Non-pigmented ciliary epithelial cell (primary cell): ENCODE measurements at regions not wholly inside any gene's neighbourhood (a gene's known extent, or its start where the extent isn't known, plus 50 kb on each side); places are given as distances from the start of the nearest gene placed in this dataset.
"Not testable (repeated sequence)": the region's sequence is repeated elsewhere in the genome, so short reads cannot be mapped to it uniquely, and the experiment has no call there.

Source experiments
- DNase-seq: peaks from one replicate; pipeline ENCODE4 v3.0.0-alpha.2; 2010; ENCODE audit warnings: low read depth

GRCh38 chr10:56466005-56466404 is 104.9 kb upstream of the ZWINT start:
- DNase-seq = no peak

GRCh38 chr10:56449770-56450169 is 88.7 kb upstream of the ZWINT start:
- DNase-seq = no peak

GRCh38 chr10:56447613-56448012 is 86.6 kb upstream of the ZWINT start:
- DNase-seq = not testable (repeated sequence)

- DNase-seq = not testable (repeated sequence)
Measured at GRCh38 chr10:56441337-56441736, 80.3 kb upstream of the ZWINT start.
